ENCODE measurements at regions not wholly inside any gene's neighbourhood (a gene's known extent, or its start where the extent isn't known, plus 50 kb on each side); places are given as distances from the start of the nearest gene placed in this dataset.

DNA sequence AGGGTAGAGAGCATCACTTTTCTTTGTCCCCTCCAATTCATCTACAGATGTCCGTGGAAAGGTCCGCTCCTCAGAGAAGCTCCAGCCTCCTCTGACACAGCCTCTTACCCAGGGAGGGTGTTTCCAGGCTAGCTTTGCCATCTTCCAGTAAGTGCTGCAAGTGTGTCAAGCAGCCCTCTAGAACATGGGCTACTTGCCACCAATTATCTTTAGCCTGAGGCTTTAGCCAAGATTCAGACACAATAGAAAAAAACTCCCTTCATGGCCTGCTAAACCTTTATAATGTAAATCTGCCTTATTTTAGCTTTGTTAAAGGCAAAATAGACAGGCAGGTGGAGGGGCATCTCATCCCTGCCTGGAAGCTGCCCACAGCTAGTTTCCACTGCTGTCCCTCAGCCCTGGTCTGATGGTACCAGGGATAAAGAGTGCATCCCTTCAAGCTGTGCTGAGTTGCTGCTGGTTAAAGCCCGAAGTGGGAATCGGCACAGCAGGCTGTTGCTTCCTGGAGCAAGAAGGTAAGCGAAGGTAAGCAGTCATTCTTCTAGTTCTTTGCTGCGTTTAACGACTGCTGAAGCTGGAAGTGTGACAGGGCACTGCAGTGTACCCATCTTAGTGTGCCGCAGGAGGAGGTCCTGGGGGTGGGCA lies 190.1 kb upstream of the E2F8 start:
- DNase-seq: no peak
- Histone ChIP-seq H3K27ac (no peak overlapping the region), H3K4me3 (no peak overlapping the region), H3K27me3 (peaks cover 0 to 3% of the 10 kb centered on the region in 2 donors), H3K36me3 (no peaks in the 10 kb centered on the region), H3K9me3 (no peaks in the 10 kb centered on the region), H3K4me1 (peaks cover 0 to 4% of the 10 kb centered on the region in 2 donors)
- ATAC-seq: peak; percentile 14
- intact Hi-C loops (cut with DNase I): no loop called here
- TF ChIP-seq, protein P1, sequence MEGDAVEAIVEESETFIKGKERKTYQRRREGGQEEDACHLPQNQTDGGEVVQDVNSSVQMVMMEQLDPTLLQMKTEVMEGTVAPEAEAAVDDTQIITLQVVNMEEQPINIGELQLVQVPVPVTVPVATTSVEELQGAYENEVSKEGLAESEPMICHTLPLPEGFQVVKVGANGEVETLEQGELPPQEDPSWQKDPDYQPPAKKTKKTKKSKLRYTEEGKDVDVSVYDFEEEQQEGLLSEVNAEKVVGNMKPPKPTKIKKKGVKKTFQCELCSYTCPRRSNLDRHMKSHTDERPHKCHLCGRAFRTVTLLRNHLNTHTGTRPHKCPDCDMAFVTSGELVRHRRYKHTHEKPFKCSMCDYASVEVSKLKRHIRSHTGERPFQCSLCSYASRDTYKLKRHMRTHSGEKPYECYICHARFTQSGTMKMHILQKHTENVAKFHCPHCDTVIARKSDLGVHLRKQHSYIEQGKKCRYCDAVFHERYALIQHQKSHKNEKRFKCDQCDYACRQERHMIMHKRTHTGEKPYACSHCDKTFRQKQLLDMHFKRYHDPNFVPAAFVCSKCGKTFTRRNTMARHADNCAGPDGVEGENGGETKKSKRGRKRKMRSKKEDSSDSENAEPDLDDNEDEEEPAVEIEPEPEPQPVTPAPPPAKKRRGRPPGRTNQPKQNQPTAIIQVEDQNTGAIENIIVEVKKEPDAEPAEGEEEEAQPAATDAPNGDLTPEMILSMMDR (IDR thresholded peaks at IDR 0.05): no peak

DNA sequence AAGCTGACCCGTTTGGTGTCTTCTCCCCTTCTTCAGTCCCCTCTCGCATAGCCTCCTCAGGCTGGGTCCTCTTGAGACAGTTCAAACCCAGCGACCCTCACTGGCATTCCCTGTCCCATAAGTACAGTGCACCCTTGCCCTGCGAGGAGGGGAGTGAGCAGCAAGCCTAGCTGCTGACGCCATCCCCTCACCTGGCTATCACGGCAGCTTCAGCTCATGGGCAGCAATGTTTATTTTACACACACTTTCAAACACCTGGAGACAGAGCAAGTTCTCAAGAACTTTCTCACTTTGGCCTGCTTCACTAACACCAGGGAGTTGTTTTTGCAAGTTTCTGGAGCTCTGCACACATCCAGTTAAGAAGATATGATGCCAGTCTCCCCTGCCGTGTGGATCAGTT lies 189.6 kb upstream of the E2F8 start:
- intact Hi-C loops (cut with DNase I): no loop called here
- H3K27ac ChIP-seq: no peak overlapping the region
- DNase-seq: no peak
- H3K4me1 ChIP-seq: peaks cover 0 to 4% of the 10 kb centered on the region in 2 donors
- H3K4me3 ChIP-seq: no peak overlapping the region
- no peaks in the 10 kb centered on the region for H3K36me3 ChIP-seq
- ATAC-seq: no peak
- peaks cover 0 to 3% of the 10 kb centered on the region in 2 donors for H3K27me3 ChIP-seq
- TF ChIP-seq, protein P1 (IDR thresholded peaks at IDR 0.05): no peak
- H3K9me3 ChIP-seq: no peaks in the 10 kb centered on the region

DNA sequence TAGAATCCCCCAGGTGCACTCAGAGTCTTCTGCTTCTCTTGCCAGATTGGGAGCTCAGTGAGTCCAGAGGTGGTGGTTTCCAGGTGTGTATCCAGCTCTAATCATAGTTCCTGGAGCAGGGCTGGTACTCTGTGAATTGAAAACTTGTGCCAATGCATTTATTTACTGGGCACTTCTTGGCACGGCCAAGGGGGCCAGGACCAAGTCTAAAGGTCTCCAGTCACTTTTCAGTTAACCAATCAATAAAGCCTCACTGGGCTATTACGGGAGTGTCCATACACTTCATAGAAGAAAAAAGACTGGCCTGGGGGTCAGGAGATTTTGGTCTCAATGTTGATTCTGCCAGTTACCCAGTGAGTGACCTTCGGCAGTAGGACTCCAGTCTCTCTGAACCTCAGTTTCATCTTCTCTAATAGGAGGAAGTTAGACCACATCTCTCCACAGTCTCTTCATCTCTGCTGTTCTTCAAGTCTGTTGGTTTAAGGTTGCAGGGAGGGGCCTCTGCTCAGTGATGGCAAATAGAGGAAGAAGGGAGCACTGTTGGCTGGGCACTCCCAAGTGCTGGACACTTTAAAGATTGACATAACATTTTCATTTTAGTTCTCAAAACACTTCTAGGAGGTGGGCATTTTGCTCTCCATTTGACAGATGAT lies 188.5 kb upstream of the E2F8 start:
- intact Hi-C loops (cut with DNase I): no loop called here
- Histone ChIP-seq H3K36me3 (no peaks in the 10 kb centered on the region), H3K27ac (no peak overlapping the region), H3K4me3 (no peak overlapping the region), H3K4me1 (peaks cover 0 to 4% of the 10 kb centered on the region in 2 donors), H3K9me3 (no peaks in the 10 kb centered on the region), H3K27me3 (peaks cover 0 to 3% of the 10 kb centered on the region in 2 donors)
- TF ChIP-seq, protein P1 (IDR thresholded peaks at IDR 0.05): no peak
- no peak for ATAC-seq
- no peak for DNase-seq

DNA sequence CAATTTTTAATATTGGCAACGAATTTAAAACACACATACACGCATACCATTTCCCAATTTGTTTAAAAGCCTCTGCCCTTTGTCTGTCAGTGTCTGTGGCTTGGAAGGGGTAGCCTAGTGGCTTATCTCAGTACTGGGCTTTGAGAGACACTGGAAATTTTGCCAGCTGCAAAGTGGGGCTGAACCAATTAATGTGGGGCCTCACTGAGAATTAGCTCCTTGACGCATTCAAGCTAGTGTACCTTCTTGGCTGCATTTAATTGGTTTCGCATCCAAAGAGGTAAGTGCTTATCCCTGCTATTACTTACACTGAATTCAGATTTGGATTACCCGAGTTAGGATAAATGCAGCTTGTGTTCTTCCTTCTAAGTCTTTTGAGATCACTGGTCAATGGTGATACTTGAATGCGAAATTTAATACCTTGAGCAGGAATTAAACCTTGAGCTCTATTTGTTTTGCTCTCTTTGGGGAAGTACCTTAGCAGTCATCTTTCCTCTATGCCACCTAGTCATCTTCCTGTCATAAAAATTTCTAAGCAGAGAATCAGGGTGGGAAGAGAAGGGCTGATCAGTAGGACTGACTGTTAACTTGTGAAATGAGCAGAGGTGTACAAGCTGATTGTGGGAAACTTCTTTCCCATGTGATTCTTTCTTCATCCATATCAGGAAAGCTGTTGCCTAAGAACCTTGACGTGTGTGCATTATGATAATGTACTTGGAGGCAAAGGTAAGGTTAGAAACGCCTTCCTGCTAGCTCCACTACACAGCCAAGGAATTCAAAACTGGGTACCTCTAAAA lies 187.7 kb upstream of the E2F8 start:
- intact Hi-C loops (cut with DNase I): no loop called here
- no peak for ATAC-seq

More for the DNA sequence above, 187.7 kb upstream of the E2F8 start:
- TF ChIP-seq, protein P1 (IDR thresholded peaks at IDR 0.05): no peak
- no peak overlapping the region for H3K4me3 ChIP-seq
- peaks cover 0 to 4% of the 10 kb centered on the region in 2 donors for H3K4me1 ChIP-seq
- no peak overlapping the region for H3K27ac ChIP-seq
- no peaks in the 10 kb centered on the region for H3K9me3 ChIP-seq
- DNase-seq: no peak
- no peaks in the 10 kb centered on the region for H3K36me3 ChIP-seq
- H3K27me3 ChIP-seq: peaks cover 0 to 3% of the 10 kb centered on the region in 2 donors

All from left lung (tissue), 4 donors.